ENCODE measurements at regions not wholly inside any gene's neighbourhood (a gene's known extent, or its start where the extent isn't known, plus 50 kb on each side); places are given as distances from the start of the nearest gene placed in this dataset.

- no peaks in the 10 kb centered on the region for H4K20me1 ChIP-seq (ENCODE audit: insufficient read depth)
- H3K27ac ChIP-seq (ENCODE audit: low read length): no peak overlapping the region
- H3K4me3 ChIP-seq (ENCODE audit: low read length): no peak overlapping the region
- H3K79me2 ChIP-seq (replicated peaks; ENCODE audit: insufficient read depth, low read length): no peaks in the 10 kb centered on the region
- no peak overlapping the region for H3K9ac ChIP-seq (ENCODE audit: low read length)
- H3K9me2 ChIP-seq (ENCODE audit: insufficient read depth, low read length): no peaks in the 10 kb centered on the region
- H3K9me3 ChIP-seq (ENCODE audit: low read length): no peaks in the 10 kb centered on the region
- TF ChIP-seq POLR2AphosphoS5 (IDR thresholded peaks at IDR 0.05) (no peak), EZH2 (IDR thresholded peaks at IDR 0.05; ENCODE audit: borderline replicate concordance, insufficient read depth, low read length, poor library complexity, severe bottlenecking) (no peak), RAD21 (conservative IDR thresholded peaks at IDR 0.05) (no peak), CTCF (IDR thresholded peaks at IDR 0.05; ENCODE audit: poor library complexity, severe bottlenecking) (no peak), TAF1 (IDR thresholded peaks at IDR 0.05; ENCODE audit: low read depth) (no peak)
- H3K36me3 ChIP-seq (ENCODE audit: insufficient read depth, low read length): no peaks in the 10 kb centered on the region
- no peaks in the 10 kb centered on the region for H3K27me3 ChIP-seq (ENCODE audit: insufficient read depth, low read depth, low read length)
- H2AFZ ChIP-seq (ENCODE audit: low read depth, low read length): no peak overlapping the region
- no peak overlapping the region for H3K4me2 ChIP-seq (ENCODE audit: low read length)
- H3F3A ChIP-seq (ENCODE audit: insufficient read depth, low read length, poor library complexity, severe bottlenecking): no peaks in the 10 kb centered on the region
These were observed 97.4 kb upstream of the FHL2 start for GRCh38 chr2:105496271-105496670.

- Histone ChIP-seq H3K27ac (ENCODE audit: low read length) (no peak overlapping the region), H2AFZ (ENCODE audit: low read depth, low read length) (no peak overlapping the region), H3K36me3 (ENCODE audit: insufficient read depth, low read length) (no peaks in the 10 kb centered on the region), H3K4me2 (ENCODE audit: low read length) (no peak overlapping the region), H4K20me1 (ENCODE audit: insufficient read depth) (no peaks in the 10 kb centered on the region), H3K9ac (ENCODE audit: low read length) (no peak overlapping the region), H3K9me3 (ENCODE audit: low read length) (no peaks in the 10 kb centered on the region), H3K27me3 (ENCODE audit: insufficient read depth, low read depth, low read length) (no peaks in the 10 kb centered on the region), H3F3A (ENCODE audit: insufficient read depth, low read length, poor library complexity, severe bottlenecking) (no peaks in the 10 kb centered on the region), H3K4me3 (ENCODE audit: low read length) (no peak overlapping the region), H3K79me2 (replicated peaks; ENCODE audit: insufficient read depth, low read length) (no peaks in the 10 kb centered on the region), H3K9me2 (ENCODE audit: insufficient read depth, low read length) (no peaks in the 10 kb centered on the region)
- no peak for TF ChIP-seq EZH2 (IDR thresholded peaks at IDR 0.05; ENCODE audit: borderline replicate concordance, insufficient read depth, low read length, poor library complexity, severe bottlenecking)
- no peak for TF ChIP-seq POLR2AphosphoS5 (IDR thresholded peaks at IDR 0.05)
- TF ChIP-seq TAF1 (IDR thresholded peaks at IDR 0.05; ENCODE audit: low read depth): no peak
- TF ChIP-seq MXI1 (conservative IDR thresholded peaks at IDR 0.05; ENCODE audit: poor library complexity, severe bottlenecking): no peak
- TF ChIP-seq SMC3 (conservative IDR thresholded peaks at IDR 0.05; ENCODE audit: poor library complexity): no peak
- TF ChIP-seq REST (IDR thresholded peaks at IDR 0.05; ENCODE audit: borderline replicate concordance): no peak
- no peak for TF ChIP-seq RAD21 (conservative IDR thresholded peaks at IDR 0.05)
- no peak for TF ChIP-seq CTCF (IDR thresholded peaks at IDR 0.05; ENCODE audit: poor library complexity, severe bottlenecking)
- no peak for TF ChIP-seq EP300 (conservative IDR thresholded peaks at IDR 0.05; ENCODE audit: poor library complexity, severe bottlenecking)
These were observed 96.0 kb upstream of the FHL2 start for GRCh38 chr2:105494683-105495425.
